ENCODE measurements at regions not wholly inside any gene's neighbourhood (a gene's known extent, or its start where the extent isn't known, plus 50 kb on each side); places are given as distances from the start of the nearest gene placed in this dataset.

GRCh38 chr7:130994378-130995115 lies 260.5 kb upstream of the KLF14 start:
- Histone ChIP-seq H3K4me3 (ENCODE audit: low read depth, low read length) (no peak overlapping the region), H3K9ac (ENCODE audit: low read depth, low read length) (no peak overlapping the region), H3K27me3 (ENCODE audit: control insufficient read depth, insufficient read depth, low read length) (no peaks in the 10 kb centered on the region), H3K9me3 (ENCODE audit: control insufficient read depth, insufficient read depth, low read length) (no peaks in the 10 kb centered on the region), H3K4me1 (ENCODE audit: control insufficient read depth, insufficient read depth, low read length) (no peaks in the 10 kb centered on the region), H3K36me3 (ENCODE audit: control insufficient read depth, insufficient read depth, low read length) (peaks cover 3% of the 10 kb centered on the region)

- Histone ChIP-seq H3K36me3 (ENCODE audit: control insufficient read depth, insufficient read depth, low read length) (peaks cover 3% of the 10 kb centered on the region), H3K4me3 (ENCODE audit: low read depth, low read length) (no peak overlapping the region), H3K9me3 (ENCODE audit: control insufficient read depth, insufficient read depth, low read length) (no peaks in the 10 kb centered on the region), H3K4me1 (ENCODE audit: control insufficient read depth, insufficient read depth, low read length) (no peaks in the 10 kb centered on the region), H3K9ac (ENCODE audit: low read depth, low read length) (no peak overlapping the region), H3K27me3 (ENCODE audit: control insufficient read depth, insufficient read depth, low read length) (no peaks in the 10 kb centered on the region)
These were observed 261.5 kb upstream of the KLF14 start for GRCh38 chr7:130995252-130996081.

- H3K9ac ChIP-seq (ENCODE audit: low read depth, low read length), result no peak overlapping the region
- H3K9me3 ChIP-seq (ENCODE audit: control insufficient read depth, insufficient read depth, low read length), result no peaks in the 10 kb centered on the region
- no peaks in the 10 kb centered on the region for H3K4me1 ChIP-seq (ENCODE audit: control insufficient read depth, insufficient read depth, low read length)
- no peak overlapping the region for H3K4me3 ChIP-seq (ENCODE audit: low read depth, low read length)
- H3K27me3 ChIP-seq (ENCODE audit: control insufficient read depth, insufficient read depth, low read length), result no peaks in the 10 kb centered on the region
- no peaks in the 10 kb centered on the region for H3K36me3 ChIP-seq (ENCODE audit: control insufficient read depth, insufficient read depth, low read length)
These were observed 262.3 kb upstream of the KLF14 start for GRCh38 chr7:130996205-130996832.

GRCh38 chr7:130996833-130997231 lies 262.8 kb upstream of the KLF14 start:
- Histone ChIP-seq H3K9me3 (ENCODE audit: control insufficient read depth, insufficient read depth, low read length) (no peaks in the 10 kb centered on the region), H3K9ac (ENCODE audit: low read depth, low read length) (no peak overlapping the region), H3K4me1 (ENCODE audit: control insufficient read depth, insufficient read depth, low read length) (no peaks in the 10 kb centered on the region), H3K4me3 (ENCODE audit: low read depth, low read length) (no peak overlapping the region), H3K36me3 (ENCODE audit: control insufficient read depth, insufficient read depth, low read length) (no peaks in the 10 kb centered on the region), H3K27me3 (ENCODE audit: control insufficient read depth, insufficient read depth, low read length) (no peaks in the 10 kb centered on the region)

- H3K9ac ChIP-seq (ENCODE audit: low read depth, low read length), result no peak overlapping the region
- H3K4me1 ChIP-seq (ENCODE audit: control insufficient read depth, insufficient read depth, low read length), result no peaks in the 10 kb centered on the region
- no peaks in the 10 kb centered on the region for H3K36me3 ChIP-seq (ENCODE audit: control insufficient read depth, insufficient read depth, low read length)
- no peaks in the 10 kb centered on the region for H3K27me3 ChIP-seq (ENCODE audit: control insufficient read depth, insufficient read depth, low read length)
- no peaks in the 10 kb centered on the region for H3K9me3 ChIP-seq (ENCODE audit: control insufficient read depth, insufficient read depth, low read length)
- H3K4me3 ChIP-seq (ENCODE audit: low read depth, low read length), result no peak overlapping the region
These were observed 265.1 kb upstream of the KLF14 start for GRCh38 chr7:130998993-130999602.

GRCh38 chr7:130999926-131000325 lies 265.9 kb upstream of the KLF14 start:
- no peak overlapping the region for H3K4me3 ChIP-seq (ENCODE audit: low read depth, low read length)
- H3K36me3 ChIP-seq (ENCODE audit: control insufficient read depth, insufficient read depth, low read length), result no peaks in the 10 kb centered on the region
- H3K4me1 ChIP-seq (ENCODE audit: control insufficient read depth, insufficient read depth, low read length), result no peaks in the 10 kb centered on the region
- H3K9ac ChIP-seq (ENCODE audit: low read depth, low read length), result no peak overlapping the region
- no peaks in the 10 kb centered on the region for H3K9me3 ChIP-seq (ENCODE audit: control insufficient read depth, insufficient read depth, low read length)
- H3K27me3 ChIP-seq (ENCODE audit: control insufficient read depth, insufficient read depth, low read length), result no peaks in the 10 kb centered on the region

- no peaks in the 10 kb centered on the region for H3K9me3 ChIP-seq (ENCODE audit: control insufficient read depth, insufficient read depth, low read length)
- H3K27me3 ChIP-seq (ENCODE audit: control insufficient read depth, insufficient read depth, low read length), result no peaks in the 10 kb centered on the region
- no peaks in the 10 kb centered on the region for H3K4me1 ChIP-seq (ENCODE audit: control insufficient read depth, insufficient read depth, low read length)
- H3K4me3 ChIP-seq (ENCODE audit: low read depth, low read length), result no peak overlapping the region
- no peaks in the 10 kb centered on the region for H3K36me3 ChIP-seq (ENCODE audit: control insufficient read depth, insufficient read depth, low read length)
- H3K9ac ChIP-seq (ENCODE audit: low read depth, low read length), result no peak overlapping the region
These were observed 266.4 kb upstream of the KLF14 start for GRCh38 chr7:131000389-131000788.

GRCh38 chr7:131000873-131001272 lies 266.9 kb upstream of the KLF14 start:
- no peaks in the 10 kb centered on the region for H3K4me1 ChIP-seq (ENCODE audit: control insufficient read depth, insufficient read depth, low read length)
- no peak overlapping the region for H3K4me3 ChIP-seq (ENCODE audit: low read depth, low read length)
- no peaks in the 10 kb centered on the region for H3K27me3 ChIP-seq (ENCODE audit: control insufficient read depth, insufficient read depth, low read length)
- H3K9ac ChIP-seq (ENCODE audit: low read depth, low read length), result no peak overlapping the region
- no peaks in the 10 kb centered on the region for H3K9me3 ChIP-seq (ENCODE audit: control insufficient read depth, insufficient read depth, low read length)
- H3K36me3 ChIP-seq (ENCODE audit: control insufficient read depth, insufficient read depth, low read length), result no peaks in the 10 kb centered on the region

- Histone ChIP-seq H3K4me3 (ENCODE audit: low read depth, low read length) (no peak overlapping the region), H3K27me3 (ENCODE audit: control insufficient read depth, insufficient read depth, low read length) (no peaks in the 10 kb centered on the region), H3K36me3 (ENCODE audit: control insufficient read depth, insufficient read depth, low read length) (no peaks in the 10 kb centered on the region), H3K9me3 (ENCODE audit: control insufficient read depth, insufficient read depth, low read length) (no peaks in the 10 kb centered on the region), H3K4me1 (ENCODE audit: control insufficient read depth, insufficient read depth, low read length) (no peaks in the 10 kb centered on the region), H3K9ac (ENCODE audit: low read depth, low read length) (no peak overlapping the region)
These were observed 268.6 kb upstream of the KLF14 start for GRCh38 chr7:131002600-131002999.

GRCh38 chr7:131003634-131004033 lies 269.6 kb upstream of the KLF14 start:
- Histone ChIP-seq H3K27me3 (ENCODE audit: control insufficient read depth, insufficient read depth, low read length) (no peaks in the 10 kb centered on the region), H3K4me3 (ENCODE audit: low read depth, low read length) (no peak overlapping the region), H3K9ac (ENCODE audit: low read depth, low read length) (no peak overlapping the region), H3K4me1 (ENCODE audit: control insufficient read depth, insufficient read depth, low read length) (no peaks in the 10 kb centered on the region), H3K9me3 (ENCODE audit: control insufficient read depth, insufficient read depth, low read length) (no peaks in the 10 kb centered on the region), H3K36me3 (ENCODE audit: control insufficient read depth, insufficient read depth, low read length) (no peaks in the 10 kb centered on the region)

- Histone ChIP-seq H3K4me3 (ENCODE audit: low read depth, low read length) (no peak overlapping the region), H3K9ac (ENCODE audit: low read depth, low read length) (no peak overlapping the region), H3K36me3 (ENCODE audit: control insufficient read depth, insufficient read depth, low read length) (no peaks in the 10 kb centered on the region), H3K27me3 (ENCODE audit: control insufficient read depth, insufficient read depth, low read length) (no peaks in the 10 kb centered on the region), H3K9me3 (ENCODE audit: control insufficient read depth, insufficient read depth, low read length) (no peaks in the 10 kb centered on the region), H3K4me1 (ENCODE audit: control insufficient read depth, insufficient read depth, low read length) (no peaks in the 10 kb centered on the region)
These were observed 270.4 kb upstream of the KLF14 start for GRCh38 chr7:131004371-131004770.

Measured in iPS-15b (cell line).